Upper lobe of left lung (tissue), 4 donors: ENCODE measurements at regions not wholly inside any gene's neighbourhood (a gene's known extent, or its start where the extent isn't known, plus 50 kb on each side); places are given as distances from the start of the nearest gene placed in this dataset.

ENCODE experiments used
- CTCF ChIP-seq, 6 experiments: fragments of 450-650 bp in 4 of 6; fragments of 200-600 bp in 2 of 6; sonication (generic) in 2 of 6; IDR thresholded peaks; one replicate each; pipeline ENCODE4 v1.5.1; 2016 to 2019; ENCODE audit warnings: antibody characterized with exemption in 6 of 6
- EP300 ChIP-seq, 4 donors: sonication (generic); formaldehyde crosslinking; IDR thresholded peaks; one replicate each; pipeline ENCODE4 v1.5.1; 2017; ENCODE audit warnings: antibody characterized with exemption in 4 of 4, control low read depth in 2 of 4

GRCh38 chr19:27716922-27717321, 1496.0 kb downstream of the UQCRFS1 start:
- TF ChIP-seq EP300 (IDR thresholded peaks at IDR 0.05) (no peak), CTCF (IDR thresholded peaks at IDR 0.05) (no peak)
